Posterior cingulate gyrus (tissue), 11 donors: ENCODE measurements at regions not wholly inside any gene's neighbourhood (a gene's known extent, or its start where the extent isn't known, plus 50 kb on each side); places are given as distances from the start of the nearest gene placed in this dataset.

Experiments
- DNase-seq, 10 donors: peaks; one replicate each; pipeline versions ENCODE4 v3.0.0 to v3.0.0-alpha.2; 2020 to 2021; ENCODE audit warnings: mixed read lengths in 3 of 10
- intact Hi-C: fragments of 100-400 bp; cut with DNase I; formaldehyde crosslinking; loops from one replicate; pipeline ENCODE4 v1.15.1; 2023

GRCh38 chr3:64464955-64465354 lies 222.8 kb downstream of the ADAMTS9 start:
- intact Hi-C loops, result no loop called here
- DNase-seq, result no peak

GRCh38 chr3:64463981-64464380 lies 223.8 kb downstream of the ADAMTS9 start:
- intact Hi-C loops, result no loop called here
- DNase-seq, result peak in 4 of 10 donors; percentile 21 to 85 (median 49)

GRCh38 chr3:64462203-64462602 lies 225.6 kb downstream of the ADAMTS9 start:
- no peak for DNase-seq
- intact Hi-C loops, result no loop called here

- no peak for DNase-seq
- intact Hi-C loops, result no loop called here
Measured at GRCh38 chr3:64460877-64461276, 226.9 kb downstream of the ADAMTS9 start.

GRCh38 chr3:64460141-64460730 lies 227.6 kb downstream of the ADAMTS9 start:
- no peak for DNase-seq
- intact Hi-C loops, result no loop called here

GRCh38 chr3:64459711-64460110 lies 228.1 kb downstream of the ADAMTS9 start:
- no peak for DNase-seq
- intact Hi-C loops, result no loop called here

GRCh38 chr3:64457811-64458210 lies 230.0 kb downstream of the ADAMTS9 start:
- intact Hi-C loops, result no loop called here
- DNase-seq, result no peak

- no peak for DNase-seq
Measured at GRCh38 chr3:64456674-64457073, 231.1 kb downstream of the ADAMTS9 start.

GRCh38 chr3:64455351-64455750 lies 230.1 kb upstream of the PRICKLE2 start:
- DNase-seq, result no peak
- intact Hi-C loops, result no loop called here

More at GRCh38 chr3:64456674-64457073, 231.1 kb downstream of the ADAMTS9 start:
- intact Hi-C loops, result no loop called here

GRCh38 chr3:64454768-64455167 lies 229.5 kb upstream of the PRICKLE2 start:
- intact Hi-C loops, result no loop called here
- DNase-seq, result no peak

GRCh38 chr3:64454179-64454578 lies 228.9 kb upstream of the PRICKLE2 start:
- no peak for DNase-seq
- intact Hi-C loops, result no loop called here

GRCh38 chr3:64451283-64452012 lies 226.2 kb upstream of the PRICKLE2 start:
- DNase-seq, result no peak
- intact Hi-C loops, result no loop called here

GRCh38 chr3:64450396-64450956 lies 225.2 kb upstream of the PRICKLE2 start:
- DNase-seq, result no peak
- intact Hi-C loops, result no loop called here

GRCh38 chr3:64449026-64449425 lies 223.8 kb upstream of the PRICKLE2 start:
- DNase-seq, result no peak
- intact Hi-C loops, result no loop called here

- intact Hi-C loops, result no loop called here
- DNase-seq, result no peak
Measured at GRCh38 chr3:64445944-64446300, 220.7 kb upstream of the PRICKLE2 start.

GRCh38 chr3:64445109-64445943 lies 220.1 kb upstream of the PRICKLE2 start:
- DNase-seq, result peak in 3 of 10 donors; percentile 70 to 77 (median 76)

GRCh38 chr3:64444490-64445108 lies 219.3 kb upstream of the PRICKLE2 start:
- DNase-seq, result peak in 3 of 10 donors; percentile 67 to 83 (median 70)
- intact Hi-C loops, result no loop called here

More at GRCh38 chr3:64445109-64445943, 220.1 kb upstream of the PRICKLE2 start:
- intact Hi-C loops, result no loop called here

- peak in 2 of 10 donors; percentile 63 to 78 for DNase-seq
- intact Hi-C loops, result no loop called here
Measured at GRCh38 chr3:64443546-64444381, 218.5 kb upstream of the PRICKLE2 start.

- DNase-seq, result no peak
- intact Hi-C loops, result no loop called here
Measured at GRCh38 chr3:64441861-64442260, 216.6 kb upstream of the PRICKLE2 start.

GRCh38 chr3:64440498-64440897 lies 215.2 kb upstream of the PRICKLE2 start:
- DNase-seq, result no peak
- intact Hi-C loops, result no loop called here
